GM19452 (cell line): ENCODE measurements at regions not wholly inside any gene's neighbourhood (a gene's known extent, or its start where the extent isn't known, plus 50 kb on each side); places are given as distances from the start of the nearest gene placed in this dataset.
"Not testable (repeated sequence)": the region's sequence is repeated elsewhere in the genome, so short reads cannot be mapped to it uniquely, and the experiment has no call there.

Experiments
- ATAC-seq: cut with Tn5 transposase; IDR thresholded peaks from one replicate; pipeline ENCODE4 v1.9.1; 2021; ENCODE audit not compliant: unreplicated experiment

GRCh38 chr7:131688738-131689661 is 132.6 kb upstream of the PODXL start:
- ATAC-seq = peak; percentile 78

- no peak for ATAC-seq
These were observed 130.9 kb upstream of the PODXL start for GRCh38 chr7:131687296-131687695.

GRCh38 chr7:131686833-131687232 is 130.4 kb upstream of the PODXL start:
- ATAC-seq = no peak

- peak; percentile 77 for ATAC-seq
These were observed 127.2 kb upstream of the PODXL start for GRCh38 chr7:131683536-131684125.

GRCh38 chr7:131681961-131682360 is 125.5 kb upstream of the PODXL start:
- no peak for ATAC-seq

GRCh38 chr7:131679071-131679470 is 122.6 kb upstream of the PODXL start:
- ATAC-seq = not testable (repeated sequence)

GRCh38 chr7:131676850-131677249 is 120.4 kb upstream of the PODXL start:
- not testable (repeated sequence) for ATAC-seq

GRCh38 chr7:131674131-131674530 is 117.7 kb upstream of the PODXL start:
- no peak for ATAC-seq

GRCh38 chr7:131673576-131673975 is 117.1 kb upstream of the PODXL start:
- no peak for ATAC-seq

GRCh38 chr7:131670406-131670805 is 114.0 kb upstream of the PODXL start:
- ATAC-seq = no peak

- ATAC-seq = no peak
These were observed 111.3 kb upstream of the PODXL start for GRCh38 chr7:131667699-131668098.

GRCh38 chr7:131665021-131665420 is 108.6 kb upstream of the PODXL start:
- ATAC-seq = no peak

- no peak for ATAC-seq
These were observed 108.1 kb upstream of the PODXL start for GRCh38 chr7:131664570-131664969.

- not testable (repeated sequence) for ATAC-seq
These were observed 106.0 kb upstream of the PODXL start for GRCh38 chr7:131662301-131662873.

- no peak for ATAC-seq
These were observed 101.5 kb upstream of the PODXL start for GRCh38 chr7:131657881-131658280.

- ATAC-seq = no peak
These were observed 100.7 kb upstream of the PODXL start for GRCh38 chr7:131656980-131657723.

- ATAC-seq = no peak
These were observed 99.4 kb upstream of the PODXL start for GRCh38 chr7:131655866-131656265.

GRCh38 chr7:131655447-131655846 is 99.0 kb upstream of the PODXL start:
- no peak for ATAC-seq

GRCh38 chr7:131654668-131655326 is 98.4 kb upstream of the PODXL start:
- peak; percentile 84 for ATAC-seq

GRCh38 chr7:131654249-131654558 is 97.8 kb upstream of the PODXL start:
- no peak for ATAC-seq
